ENCODE measurements at regions not wholly inside any gene's neighbourhood (a gene's known extent, or its start where the extent isn't known, plus 50 kb on each side); places are given as distances from the start of the nearest gene placed in this dataset.
A peak's percentile ranks its signal among the peaks of the same experiment; 100 is the strongest.

- peak; percentile 26 to 51 for TF ChIP-seq CTCF (conservative IDR thresholded peaks at IDR 0.05 in 1 of 2, IDR thresholded peaks at IDR 0.05 in 1 of 2; ENCODE audit: low read depth in 1 of 2, low read length in 2 of 2)
- no peak for TF ChIP-seq EZH2 (IDR thresholded peaks at IDR 0.05; ENCODE audit: low read length, missing control alignments)
These were observed 113.0 kb upstream of the PRDX4 start for GRCh38 chrX:23554304-23554703.

Measured in fibroblast of lung (primary cell).